Neuronal stem cell (in vitro differentiated cells): ENCODE measurements at regions not wholly inside any gene's neighbourhood (a gene's known extent, or its start where the extent isn't known, plus 50 kb on each side); places are given as distances from the start of the nearest gene placed in this dataset.

ENCODE experiments used
- DNase-seq: peaks from one replicate; pipeline ENCODE4 v3.0.0-alpha.2; 2013; ENCODE audit warnings: low spot score
- H2AFZ ChIP-seq: one replicate; pipeline ENCODE4 v1.6.1; 2013; ENCODE audit warnings: mild to moderate bottlenecking, low read length, inconsistent platforms
- H2AK5ac ChIP-seq: 2 replicates; pipeline ENCODE4 v1.6.1; 2013; ENCODE audit warnings: low read depth, mild to moderate bottlenecking, inconsistent platforms, low read length, moderate library complexity, mixed read lengths
- H2BK120ac ChIP-seq: 2 replicates; pipeline ENCODE4 v1.6.1; 2013; ENCODE audit warnings: low read depth, mild to moderate bottlenecking, inconsistent platforms, low read length, moderate library complexity, mixed read lengths
- H2BK12ac ChIP-seq: one replicate; pipeline ENCODE4 v1.6.1; 2013; ENCODE audit warnings: low read length, inconsistent platforms
- H2BK15ac ChIP-seq: 2 replicates; pipeline ENCODE4 v1.6.1; 2013; ENCODE audit warnings: mild to moderate bottlenecking, low read length, inconsistent platforms, mixed read lengths
- H2BK5ac ChIP-seq: one replicate; pipeline ENCODE4 v1.6.1; 2013; ENCODE audit warnings: inconsistent platforms, mild to moderate bottlenecking, low read length, moderate library complexity
- H3K14ac ChIP-seq: one replicate; pipeline ENCODE4 v1.6.1; 2013; ENCODE audit warnings: low read length, inconsistent platforms
- H3K18ac ChIP-seq: 2 replicates; pipeline ENCODE4 v1.6.1; 2013; ENCODE audit warnings: low read length, inconsistent platforms
- H3K23ac ChIP-seq: 2 replicates; pipeline ENCODE4 v1.6.1; 2013; ENCODE audit warnings: low read depth, mild to moderate bottlenecking, mixed read lengths, low read length, inconsistent platforms; ENCODE audit not compliant: poor library complexity
- H3K27ac ChIP-seq: replicated peaks from 3 replicates; pipeline ENCODE4 v1.5.1; 2013; ENCODE audit warnings: low read length, inconsistent platforms
- H3K27me3 ChIP-seq, 3 experiments: 2 replicates each; pipeline ENCODE4 v1.6.1; 2013; ENCODE audit warnings: low read length in 3 of 3, mild to moderate bottlenecking in 2 of 3, inconsistent platforms in 1 of 3, low read depth in 1 of 3, mixed read lengths in 1 of 3, moderate library complexity in 1 of 3; ENCODE audit not compliant: control insufficient read depth in 3 of 3, insufficient read depth in 3 of 3
- H3K36me3 ChIP-seq, 2 donors: replicated peaks in 1 of 2; 2 replicates each; pipeline ENCODE4 v1.6.1; 2013; ENCODE audit warnings: low read length in 2 of 2; ENCODE audit not compliant: control insufficient read depth in 2 of 2, insufficient read depth in 2 of 2
- H3K4ac ChIP-seq: 2 replicates; pipeline ENCODE4 v1.6.1; 2013; ENCODE audit warnings: inconsistent platforms, mild to moderate bottlenecking, low read length, moderate library complexity
- H3K4me1 ChIP-seq, 2 donors: 1 replicate in 1 of 2; 2 replicates in 1 of 2; pipeline ENCODE4 v1.6.1; 2013; ENCODE audit warnings: low read length in 2 of 2, low read depth in 1 of 2; ENCODE audit not compliant: control insufficient read depth in 2 of 2, insufficient read depth in 1 of 2
- H3K4me2 ChIP-seq: one replicate; pipeline ENCODE4 v1.6.1; 2013; ENCODE audit warnings: mild to moderate bottlenecking, low read length, inconsistent platforms; ENCODE audit not compliant: insufficient read depth, poor library complexity, severe bottlenecking
- H3K4me3 ChIP-seq, 2 donors: 2 replicates each; pipeline ENCODE4 v1.5.1; 2013; ENCODE audit warnings: low read length in 2 of 2, mild to moderate bottlenecking in 2 of 2, inconsistent platforms in 1 of 2, moderate library complexity in 1 of 2
- H3K79me1 ChIP-seq: one replicate; pipeline ENCODE4 v1.6.1; 2013; ENCODE audit warnings: low read depth, mild to moderate bottlenecking, inconsistent platforms, low read length, moderate library complexity
- H3K9ac ChIP-seq: one replicate; pipeline ENCODE4 v1.6.1; 2013; ENCODE audit warnings: mild to moderate bottlenecking, low read depth, low read length, inconsistent platforms; ENCODE audit not compliant: poor library complexity
- H3K9me3 ChIP-seq, 2 donors: replicated peaks in 1 of 2; 2 replicates each; pipeline versions ENCODE3 to v1.6.1; 2013; ENCODE audit warnings: low read length in 2 of 2, mild to moderate bottlenecking in 2 of 2, inconsistent platforms in 1 of 2, low read depth in 1 of 2, mixed read lengths in 1 of 2, moderate library complexity in 1 of 2; ENCODE audit not compliant: control insufficient read depth in 2 of 2, insufficient read depth in 1 of 2
- H4K8ac ChIP-seq: one replicate; pipeline ENCODE4 v1.6.1; 2013; ENCODE audit warnings: low read depth, mild to moderate bottlenecking, inconsistent platforms, low read length, moderate library complexity
- H4K91ac ChIP-seq: one replicate; pipeline ENCODE4 v1.6.1; 2013; ENCODE audit warnings: low read length, low read depth, mild to moderate bottlenecking, inconsistent platforms; ENCODE audit not compliant: poor library complexity
- WGBS, 2 donors: extraction: QIAGEN DNeasy Blood & Tissue Kit; methylation state at CpG; one replicate each; pipeline ENCODE4 v1.1.7; 2013; ENCODE audit warnings: missing lambda C conversion rate in 2 of 2, mixed read lengths in 1 of 2; ENCODE audit not compliant: insufficient read length in 2 of 2, insufficient replicate concordance in 1 of 2; ENCODE audit errors: extremely low coverage in 2 of 2; 5-methylcytosine and 5-hydroxymethylcytosine counted together

DNA sequence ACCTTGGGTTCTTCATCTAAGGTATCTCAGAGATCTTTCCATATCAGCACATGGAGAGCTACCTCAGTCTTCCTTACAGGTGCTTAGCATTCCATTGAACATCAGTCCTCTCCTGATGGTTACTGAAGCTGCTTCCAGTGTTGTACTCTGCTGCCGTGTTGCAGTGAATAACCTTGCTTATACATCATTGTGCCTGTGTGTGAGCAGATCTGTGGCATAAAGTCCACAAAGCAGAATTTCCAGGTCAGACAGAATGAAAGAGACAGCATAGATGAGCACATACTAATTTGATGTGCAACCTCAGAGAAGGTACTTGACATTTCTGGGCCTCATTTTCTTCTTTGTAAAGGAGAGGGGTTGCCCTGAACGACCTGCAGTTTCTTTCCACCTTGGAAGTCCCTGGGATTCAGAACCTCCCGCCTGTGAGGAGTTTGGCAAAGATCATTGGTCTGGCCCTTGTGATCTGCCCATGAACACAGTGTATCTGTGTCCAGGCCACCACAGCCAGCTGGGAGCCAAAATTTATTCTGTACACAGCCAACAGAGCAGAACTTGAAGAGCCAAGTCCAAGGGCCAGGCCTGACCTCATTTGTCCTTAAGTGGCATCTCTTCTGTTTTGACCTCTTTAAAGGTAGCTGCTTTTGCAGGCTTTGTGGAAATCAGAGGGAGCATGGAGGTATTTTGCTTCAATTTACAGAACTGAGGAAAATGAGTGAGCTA, 57.2 kb upstream of the SLC7A14 start:
- no peak for DNase-seq
- H3K4me3 ChIP-seq = no peak overlapping the region
- peaks cover 4 to 5% of the 10 kb centered on the region in 2 donors for H3K4me1 ChIP-seq
- whole genome bisulfite sequencing, 2 donors = no CpG with 5 or more reads among the region's 3 CpGs
- H2BK12ac ChIP-seq = no peak overlapping the region
- no peak overlapping the region for H2BK15ac ChIP-seq
- H3K9ac ChIP-seq = no peak overlapping the region
- no peaks in the 10 kb centered on the region for H3K36me3 ChIP-seq
- no peaks in the 10 kb centered on the region for H3K27me3 ChIP-seq
- no peak overlapping the region for H4K91ac ChIP-seq
- H3K79me1 ChIP-seq = no peaks in the 10 kb centered on the region
- H4K8ac ChIP-seq = no peak overlapping the region
- H3K4me2 ChIP-seq = no peak overlapping the region
- peaks cover 0 to 5% of the 10 kb centered on the region in 2 donors for H3K9me3 ChIP-seq
- H2AK5ac ChIP-seq = no peak overlapping the region
- no peak overlapping the region for H3K27ac ChIP-seq
- no peak overlapping the region for H3K18ac ChIP-seq
- H3K4ac ChIP-seq = no peak overlapping the region
- no peak overlapping the region for H3K23ac ChIP-seq
- no peak overlapping the region for H2AFZ ChIP-seq
- H3K14ac ChIP-seq = no peak overlapping the region
- H2BK5ac ChIP-seq = no peak overlapping the region
- no peak overlapping the region for H2BK120ac ChIP-seq

DNA sequence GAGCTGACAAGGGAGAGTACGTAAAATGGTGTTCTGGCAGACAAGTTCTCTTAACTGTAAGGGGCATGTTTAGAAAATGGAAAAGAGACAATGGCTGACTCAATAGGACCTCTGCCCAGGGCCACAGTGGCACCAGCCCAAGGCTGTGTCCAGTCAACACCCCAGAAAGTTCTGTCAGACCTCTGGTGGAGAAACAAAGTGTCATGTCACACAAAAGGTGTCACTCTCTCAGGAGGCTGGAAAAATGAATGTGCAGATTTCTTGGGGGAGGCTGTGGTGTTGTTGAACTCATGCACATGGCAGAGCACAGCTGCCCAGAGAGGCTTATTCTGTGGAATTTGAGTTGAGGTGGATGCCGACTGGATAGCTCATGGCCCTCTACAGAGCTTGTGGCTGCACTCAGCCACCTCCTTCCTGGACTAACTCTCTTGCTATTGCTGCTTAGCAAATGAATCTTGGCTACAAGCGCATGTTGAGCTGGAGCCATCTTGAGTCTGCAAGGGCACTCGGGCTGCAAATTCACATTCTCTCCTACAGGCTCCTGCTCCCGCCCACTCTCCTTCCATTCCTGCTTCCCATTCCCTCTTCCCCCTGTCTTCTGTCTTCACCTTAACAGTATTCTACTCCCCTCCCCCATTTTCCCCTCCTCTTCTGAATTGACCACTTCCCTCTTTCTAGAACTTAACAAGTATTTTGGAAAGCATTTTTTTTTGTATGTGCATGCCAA, 55.8 kb upstream of the SLC7A14 start:
- peaks cover 0 to 5% of the 10 kb centered on the region in 2 donors for H3K9me3 ChIP-seq
- no peak overlapping the region for H3K27ac ChIP-seq

DNA sequence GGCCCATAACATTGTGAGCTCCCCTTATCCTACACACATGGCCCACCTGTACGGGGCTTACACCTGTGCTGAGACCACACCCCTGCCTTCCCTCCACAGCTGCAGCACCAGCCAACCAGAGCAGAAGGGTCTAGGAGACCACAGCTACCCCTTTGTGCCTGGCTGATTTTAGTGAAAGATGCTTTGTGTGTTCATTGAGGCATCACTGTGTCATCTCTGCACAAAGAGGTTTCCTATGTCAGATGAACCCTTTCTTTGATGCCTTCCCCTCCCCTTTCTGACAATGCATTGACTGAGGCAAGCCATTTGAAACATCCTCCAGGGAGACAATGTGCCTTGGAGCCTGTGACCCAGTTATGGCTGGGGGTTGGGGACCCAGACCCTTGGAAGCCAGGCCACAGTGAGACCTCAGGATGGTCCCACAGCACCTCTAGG, 54.9 kb upstream of the SLC7A14 start:
- Histone ChIP-seq H3K4me1 (peaks cover 14 to 27% of the 10 kb centered on the region in 2 donors), H2BK120ac (no peak overlapping the region), H3K27ac (no peak overlapping the region), H2BK12ac (no peak overlapping the region), H3K27me3 (no peaks in the 10 kb centered on the region), H3K23ac (no peak overlapping the region), H3K4me2 (no peak overlapping the region), H3K9ac (no peak overlapping the region), H2AK5ac (no peak overlapping the region), H4K8ac (no peak overlapping the region), H3K79me1 (no peaks in the 10 kb centered on the region), H2BK15ac (no peak overlapping the region), H3K14ac (no peak overlapping the region), H2BK5ac (no peak overlapping the region), H3K4ac (no peak overlapping the region), H3K9me3 (peaks cover 0 to 5% of the 10 kb centered on the region in 2 donors), H3K36me3 (no peaks in the 10 kb centered on the region), H3K4me3 (no peak overlapping the region), H4K91ac (no peak overlapping the region), H2AFZ (no peak overlapping the region), H3K18ac (no peak overlapping the region)
- WGBS, 2 donors = no CpG with 5 or more reads among the region's 1 CpG
- DNase-seq = no peak

More for the DNA sequence above, 55.8 kb upstream of the SLC7A14 start:
- no peak overlapping the region for H3K4ac ChIP-seq
- H3K9ac ChIP-seq = no peak overlapping the region
- no peak overlapping the region for H2BK5ac ChIP-seq
- no peak overlapping the region for H3K4me2 ChIP-seq
- no peak overlapping the region for H4K91ac ChIP-seq
- no peak overlapping the region for H3K14ac ChIP-seq
- no peaks in the 10 kb centered on the region for H3K79me1 ChIP-seq
- H2AK5ac ChIP-seq = peak overlapping the region; percentile 49
- no peaks in the 10 kb centered on the region for H3K36me3 ChIP-seq
- H3K18ac ChIP-seq = peak overlapping the region; percentile 63
- no peak overlapping the region for H2AFZ ChIP-seq
- H2BK15ac ChIP-seq = no peak overlapping the region
- no peak overlapping the region for H3K23ac ChIP-seq
- H3K4me3 ChIP-seq = no peak overlapping the region
- no peak overlapping the region for H2BK12ac ChIP-seq
- H4K8ac ChIP-seq = no peak overlapping the region
- no peaks in the 10 kb centered on the region for H3K27me3 ChIP-seq
- no CpG with 5 or more reads among the region's 5 CpGs for WGBS, 2 donors
- DNase-seq = no peak
- H2BK120ac ChIP-seq = no peak overlapping the region
- H3K4me1 ChIP-seq = peaks cover 10 to 18% of the 10 kb centered on the region in 2 donors

DNA sequence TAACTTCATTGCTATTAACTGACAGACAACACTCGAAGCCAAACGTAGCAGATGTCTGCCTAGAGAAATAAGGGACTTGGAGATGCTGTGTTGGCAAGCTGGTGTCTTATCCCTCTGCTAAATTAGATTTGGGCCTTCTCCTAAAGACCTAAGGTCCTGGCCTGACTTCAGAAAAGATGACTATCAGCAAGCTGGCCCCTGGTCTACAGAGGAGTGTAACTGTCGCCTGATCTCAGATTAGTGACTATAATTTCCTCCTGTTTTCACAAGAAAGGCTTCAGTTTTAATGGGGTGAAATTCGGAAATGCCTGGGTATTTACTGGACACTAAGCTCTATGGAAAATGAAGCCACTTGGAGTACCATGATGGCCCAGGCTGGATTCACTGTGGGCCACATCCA, 53.1 kb upstream of the SLC7A14 start:
- Histone ChIP-seq H3K4me3 (no peak overlapping the region), H2BK15ac (no peak overlapping the region), H4K8ac (no peak overlapping the region), H3K36me3 (no peaks in the 10 kb centered on the region), H2BK5ac (no peak overlapping the region), H4K91ac (no peak overlapping the region), H3K9me3 (peaks cover 0 to 2% of the 10 kb centered on the region in 2 donors), H3K79me1 (no peaks in the 10 kb centered on the region), H2BK12ac (no peak overlapping the region), H3K9ac (no peak overlapping the region), H2AFZ (no peak overlapping the region), H3K18ac (no peak overlapping the region), H3K27me3 (no peaks in the 10 kb centered on the region), H2AK5ac (no peak overlapping the region), H3K4me2 (no peak overlapping the region), H3K27ac (no peak overlapping the region), H3K4me1 (peaks cover 25 to 35% of the 10 kb centered on the region in 2 donors), H3K23ac (no peak overlapping the region), H3K14ac (no peak overlapping the region), H2BK120ac (no peak overlapping the region), H3K4ac (no peak overlapping the region)
- no CpG with 5 or more reads among the region's 4 CpGs for WGBS, 2 donors
- DNase-seq = no peak
